Keratinocyte (primary cell): ENCODE measurements at regions not wholly inside any gene's neighbourhood (a gene's known extent, or its start where the extent isn't known, plus 50 kb on each side); places are given as distances from the start of the nearest gene placed in this dataset.

Experiments
- DNase-seq: peaks from one replicate; pipeline ENCODE4 v3.0.0-alpha.2; 2011; ENCODE audit warnings: low read depth, missing footprints, low spot score
- FAIRE-seq: peaks from 2 replicates; lab custom pipeline; 2011; peaks lifted over from hg19 to GRCh38; lab: Jason Lieb, UNC
- H2AFZ ChIP-seq: 2 replicates; pipeline ENCODE4 v1.6.0; 2012; ENCODE audit warnings: low read length, control low read depth, inconsistent platforms; ENCODE audit not compliant: control insufficient read depth
- H3K27ac ChIP-seq: 2 replicates; pipeline ENCODE4 v1.5.1; 2011; ENCODE audit warnings: low read length; ENCODE audit not compliant: control insufficient read depth, insufficient read depth
- H3K27me3 ChIP-seq: 3 replicates; pipeline ENCODE4 v1.6.0; 2011; ENCODE audit warnings: low read length; ENCODE audit not compliant: control insufficient read depth, insufficient read depth; ENCODE audit errors: extremely low read depth
- H3K36me3 ChIP-seq, 2 experiments: 2 replicates in 1 of 2; 3 replicates in 1 of 2; pipeline ENCODE4 v1.5.1; 2011; ENCODE audit warnings: low read length in 2 of 2, mild to moderate bottlenecking in 1 of 2; ENCODE audit not compliant: control insufficient read depth in 2 of 2, insufficient read depth in 2 of 2; ENCODE audit errors: extremely low read depth in 1 of 2
- H3K4me1 ChIP-seq: 3 replicates; pipeline ENCODE4 v1.5.1; 2011; ENCODE audit warnings: low read length; ENCODE audit not compliant: control insufficient read depth, insufficient read depth; ENCODE audit errors: extremely low read depth
- H3K4me2 ChIP-seq: 3 replicates; pipeline ENCODE4 v1.6.0; 2011; ENCODE audit warnings: low read depth, low read length; ENCODE audit not compliant: control insufficient read depth, insufficient read depth; ENCODE audit errors: extremely low read depth
- H3K4me3 ChIP-seq, 3 experiments: fragments of 200-600 bp in 1 of 3; sonication (generic) in 1 of 3; 2 replicates in 2 of 3; 3 replicates in 1 of 3; pipeline ENCODE4 v1.5.1; 2011 to 2016; ENCODE audit warnings: low read length in 3 of 3, mild to moderate bottlenecking in 3 of 3, control low read depth in 2 of 3, inconsistent platforms in 1 of 3, low read depth in 1 of 3, mixed read lengths in 1 of 3, mixed run types in 1 of 3, moderate library complexity in 1 of 3; ENCODE audit not compliant: control insufficient read depth in 2 of 3, insufficient read depth in 2 of 3; ENCODE audit errors: extremely low read depth in 1 of 3
- H3K79me2 ChIP-seq: 2 replicates; pipeline ENCODE4 v1.6.0; 2012; ENCODE audit warnings: low read length; ENCODE audit not compliant: control insufficient read depth, insufficient read depth
- H3K9ac ChIP-seq: 3 replicates; pipeline ENCODE4 v1.6.0; 2011; ENCODE audit warnings: low read length; ENCODE audit not compliant: control insufficient read depth, insufficient read depth; ENCODE audit errors: extremely low read depth
- H3K9me1 ChIP-seq: 3 replicates; pipeline ENCODE4 v1.6.0; 2011; ENCODE audit warnings: low read length; ENCODE audit not compliant: control insufficient read depth, insufficient read depth; ENCODE audit errors: extremely low read depth
- H3K9me3 ChIP-seq: 2 replicates; pipeline ENCODE4 v1.5.1; 2012; ENCODE audit warnings: low read depth, low read length; ENCODE audit not compliant: control insufficient read depth
- H4K20me1 ChIP-seq: 3 replicates; pipeline ENCODE4 v1.6.0; 2011; ENCODE audit warnings: low read length; ENCODE audit not compliant: control insufficient read depth, insufficient read depth; ENCODE audit errors: extremely low read depth
- EZH2 ChIP-seq: IDR thresholded peaks from one replicate; pipeline ENCODE4 v1.6.1; 2012; ENCODE audit warnings: inconsistent platforms, mild to moderate bottlenecking, low read length, moderate library complexity
- dilution Hi-C: fragments of 300-500 bp; cut with MboI; formaldehyde crosslinking; loops from one replicate; pipeline ENCODE4 v1.7.0; 2020; ENCODE audit warnings: low sequenced_read_pairs; ENCODE audit not compliant: extremely low pct_ligation_motif_present
- TF ChIP-seq, protein P1 (sequence below), 3 experiments: IDR thresholded peaks in 1 of 3; conservative IDR thresholded peaks in 1 of 3; optimal IDR thresholded peaks in 1 of 3; 2 replicates in 2 of 3; 3 replicates in 1 of 3; pipeline versions ENCODE3 to v1.5.1; 2011; ENCODE audit warnings: low read length in 3 of 3, mild to moderate bottlenecking in 3 of 3, moderate library complexity in 2 of 3, control low read depth in 1 of 3, inconsistent platforms in 1 of 3; ENCODE audit not compliant: insufficient read depth in 2 of 3; ENCODE audit errors: extremely low read depth in 1 of 3

DNA sequence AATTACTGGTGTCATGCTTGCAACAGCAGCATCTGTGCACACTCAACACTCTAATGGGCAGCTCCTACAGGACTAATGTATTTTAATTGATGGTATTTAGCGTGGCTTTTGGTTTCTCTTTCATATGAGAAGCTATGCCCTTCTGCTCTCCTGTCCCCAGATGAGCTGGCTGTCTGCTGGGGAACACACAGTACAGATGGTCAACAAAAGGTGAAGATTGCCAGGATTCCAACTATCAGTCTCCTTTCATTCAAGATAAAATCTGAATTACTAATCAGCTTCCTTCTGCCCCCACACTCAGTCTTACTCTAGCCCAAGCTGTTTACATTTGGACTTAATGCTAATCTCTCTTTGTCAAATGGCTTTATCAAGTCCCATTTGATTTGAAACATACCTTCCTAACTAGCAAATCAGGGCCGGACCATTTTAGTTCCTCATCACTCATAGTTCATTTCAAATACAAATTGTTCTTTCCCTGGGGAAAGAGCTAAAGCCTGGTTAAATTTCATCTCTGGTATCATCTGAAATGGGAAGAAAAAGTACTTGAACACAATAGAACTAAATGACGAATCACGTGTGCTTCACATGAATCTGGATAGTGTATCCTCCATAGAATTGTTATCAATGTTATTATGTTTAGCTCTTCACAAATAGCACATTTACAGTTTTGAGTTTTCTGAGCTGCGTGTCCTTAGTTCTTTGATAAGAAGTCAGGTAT is 988.0 kb downstream of the PCDH17 start:
- no peaks in the 10 kb centered on the region for H3K79me2 ChIP-seq
- H3K9me3 ChIP-seq: peaks cover 4% of the 10 kb centered on the region
- H3K4me2 ChIP-seq: no peak overlapping the region
- dilution Hi-C loops: no loop called here
- H3K27ac ChIP-seq: no peak overlapping the region
- no peaks in the 10 kb centered on the region for H4K20me1 ChIP-seq
- no peak overlapping the region for H3K4me3 ChIP-seq
- no peaks in the 10 kb centered on the region for H3K9me1 ChIP-seq
- FAIRE-seq (no peak), DNase-seq (no peak)
- H3K27me3 ChIP-seq: no peaks in the 10 kb centered on the region
- H3K4me1 ChIP-seq: no peaks in the 10 kb centered on the region
- no peak overlapping the region for H2AFZ ChIP-seq
- TF ChIP-seq, protein P1, sequence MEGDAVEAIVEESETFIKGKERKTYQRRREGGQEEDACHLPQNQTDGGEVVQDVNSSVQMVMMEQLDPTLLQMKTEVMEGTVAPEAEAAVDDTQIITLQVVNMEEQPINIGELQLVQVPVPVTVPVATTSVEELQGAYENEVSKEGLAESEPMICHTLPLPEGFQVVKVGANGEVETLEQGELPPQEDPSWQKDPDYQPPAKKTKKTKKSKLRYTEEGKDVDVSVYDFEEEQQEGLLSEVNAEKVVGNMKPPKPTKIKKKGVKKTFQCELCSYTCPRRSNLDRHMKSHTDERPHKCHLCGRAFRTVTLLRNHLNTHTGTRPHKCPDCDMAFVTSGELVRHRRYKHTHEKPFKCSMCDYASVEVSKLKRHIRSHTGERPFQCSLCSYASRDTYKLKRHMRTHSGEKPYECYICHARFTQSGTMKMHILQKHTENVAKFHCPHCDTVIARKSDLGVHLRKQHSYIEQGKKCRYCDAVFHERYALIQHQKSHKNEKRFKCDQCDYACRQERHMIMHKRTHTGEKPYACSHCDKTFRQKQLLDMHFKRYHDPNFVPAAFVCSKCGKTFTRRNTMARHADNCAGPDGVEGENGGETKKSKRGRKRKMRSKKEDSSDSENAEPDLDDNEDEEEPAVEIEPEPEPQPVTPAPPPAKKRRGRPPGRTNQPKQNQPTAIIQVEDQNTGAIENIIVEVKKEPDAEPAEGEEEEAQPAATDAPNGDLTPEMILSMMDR (optimal IDR thresholded peaks at IDR 0.05 in 1 of 3, IDR thresholded peaks at IDR 0.05 in 1 of 3, conservative IDR thresholded peaks at IDR 0.05 in 1 of 3; ENCODE audit: extremely low read depth in 1 of 3, insufficient read depth in 2 of 3, low read length in 3 of 3): no peak
- TF ChIP-seq EZH2: no peak
- no peak overlapping the region for H3K9ac ChIP-seq
- no peaks in the 10 kb centered on the region for H3K36me3 ChIP-seq

DNA sequence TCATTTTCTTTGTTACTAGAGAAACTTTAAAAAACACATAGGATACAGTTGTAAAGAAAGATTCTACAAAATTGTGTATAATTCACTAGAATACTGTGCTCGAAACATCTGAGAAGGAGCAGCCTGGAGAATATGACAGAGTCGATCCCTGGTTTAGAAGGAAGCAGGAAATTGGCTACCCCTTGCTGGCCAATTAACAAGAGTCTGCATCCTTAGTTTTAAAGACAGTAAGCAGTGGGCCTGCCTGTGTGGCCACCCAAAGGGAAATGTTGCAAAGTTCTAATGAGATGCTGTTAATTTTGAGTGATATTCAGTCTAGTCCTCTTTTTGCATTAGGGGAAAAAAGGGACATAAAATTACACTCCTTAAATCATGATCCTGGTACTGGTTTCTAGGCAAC is 988.6 kb downstream of the PCDH17 start:
- no peaks in the 10 kb centered on the region for H3K27me3 ChIP-seq
- H3K36me3 ChIP-seq: no peaks in the 10 kb centered on the region
- H3K9me1 ChIP-seq: no peaks in the 10 kb centered on the region
- H3K4me2 ChIP-seq: no peak overlapping the region
- H3K4me3 ChIP-seq: no peak overlapping the region
- TF ChIP-seq EZH2: no peak
- TF ChIP-seq, protein P1 (optimal IDR thresholded peaks at IDR 0.05 in 1 of 3, IDR thresholded peaks at IDR 0.05 in 1 of 3, conservative IDR thresholded peaks at IDR 0.05 in 1 of 3; ENCODE audit: extremely low read depth in 1 of 3, insufficient read depth in 2 of 3, low read length in 3 of 3): no peak
- dilution Hi-C loops: no loop called here
- H3K9me3 ChIP-seq: peaks cover 6% of the 10 kb centered on the region
- no peaks in the 10 kb centered on the region for H4K20me1 ChIP-seq
- H2AFZ ChIP-seq: no peak overlapping the region
- no peak overlapping the region for H3K27ac ChIP-seq
- DNase-seq (no peak), FAIRE-seq (no peak)
- no peak overlapping the region for H3K9ac ChIP-seq
- no peaks in the 10 kb centered on the region for H3K79me2 ChIP-seq
- no peaks in the 10 kb centered on the region for H3K4me1 ChIP-seq
